Fibroblast of villous mesenchyme (primary cell): ENCODE measurements at regions not wholly inside any gene's neighbourhood (a gene's known extent, or its start where the extent isn't known, plus 50 kb on each side); places are given as distances from the start of the nearest gene placed in this dataset.

Source experiments
- DNase-seq: peaks from one replicate; pipeline ENCODE4 v3.0.0-alpha.2; 2010; ENCODE audit warnings: low read depth
- H3K4me3 ChIP-seq: 2 replicates; pipeline ENCODE4 v1.5.1; 2011; ENCODE audit warnings: low read depth, mild to moderate bottlenecking, low read length
- CTCF ChIP-seq: IDR thresholded peaks from 2 replicates; pipeline ENCODE4 v1.5.1; 2012; ENCODE audit warnings: low read depth, mild to moderate bottlenecking, low read length; ENCODE audit not compliant: insufficient read depth

GRCh38 chr1:91610789-91611188 lies 110.1 kb downstream of the CDC7 start:
- H3K4me3 ChIP-seq = no peak overlapping the region
- TF ChIP-seq CTCF = no peak
- peak; percentile 62 for DNase-seq

- H3K4me3 ChIP-seq = no peak overlapping the region
- DNase-seq = peak; percentile 47
- peak; percentile 3 for TF ChIP-seq CTCF
Observed at GRCh38 chr1:91611483-91611917, 110.8 kb downstream of the CDC7 start.

- DNase-seq = no peak
- no peak for TF ChIP-seq CTCF
- H3K4me3 ChIP-seq = no peak overlapping the region
Observed at GRCh38 chr1:91613595-91613994, 112.9 kb downstream of the CDC7 start.

GRCh38 chr1:91616712-91617111 lies 116.1 kb downstream of the CDC7 start:
- no peak for TF ChIP-seq CTCF
- H3K4me3 ChIP-seq = no peak overlapping the region
- DNase-seq = no peak

GRCh38 chr1:91617285-91617765 lies 116.7 kb downstream of the CDC7 start:
- H3K4me3 ChIP-seq = no peak overlapping the region
- no peak for DNase-seq
- no peak for TF ChIP-seq CTCF

GRCh38 chr1:91619881-91620280 lies 119.2 kb downstream of the CDC7 start:
- no peak for TF ChIP-seq CTCF
- H3K4me3 ChIP-seq = no peak overlapping the region
- DNase-seq = no peak

GRCh38 chr1:91621360-91621759 lies 120.7 kb downstream of the CDC7 start:
- H3K4me3 ChIP-seq = no peak overlapping the region
- no peak for DNase-seq
- no peak for TF ChIP-seq CTCF
